Ammon's horn (tissue), 1 donor: ENCODE measurements at regions not wholly inside any gene's neighbourhood (a gene's known extent, or its start where the extent isn't known, plus 50 kb on each side); places are given as distances from the start of the nearest gene placed in this dataset.
"Not testable (repeated sequence)": the region's sequence is repeated elsewhere in the genome, so short reads cannot be mapped to it uniquely, and the experiment has no call there.

Experiments
- DNase-seq: peaks from one replicate; pipeline ENCODE4 v3.0.0-alpha.2; 2016; ENCODE audit warnings: low spot score

DNA sequence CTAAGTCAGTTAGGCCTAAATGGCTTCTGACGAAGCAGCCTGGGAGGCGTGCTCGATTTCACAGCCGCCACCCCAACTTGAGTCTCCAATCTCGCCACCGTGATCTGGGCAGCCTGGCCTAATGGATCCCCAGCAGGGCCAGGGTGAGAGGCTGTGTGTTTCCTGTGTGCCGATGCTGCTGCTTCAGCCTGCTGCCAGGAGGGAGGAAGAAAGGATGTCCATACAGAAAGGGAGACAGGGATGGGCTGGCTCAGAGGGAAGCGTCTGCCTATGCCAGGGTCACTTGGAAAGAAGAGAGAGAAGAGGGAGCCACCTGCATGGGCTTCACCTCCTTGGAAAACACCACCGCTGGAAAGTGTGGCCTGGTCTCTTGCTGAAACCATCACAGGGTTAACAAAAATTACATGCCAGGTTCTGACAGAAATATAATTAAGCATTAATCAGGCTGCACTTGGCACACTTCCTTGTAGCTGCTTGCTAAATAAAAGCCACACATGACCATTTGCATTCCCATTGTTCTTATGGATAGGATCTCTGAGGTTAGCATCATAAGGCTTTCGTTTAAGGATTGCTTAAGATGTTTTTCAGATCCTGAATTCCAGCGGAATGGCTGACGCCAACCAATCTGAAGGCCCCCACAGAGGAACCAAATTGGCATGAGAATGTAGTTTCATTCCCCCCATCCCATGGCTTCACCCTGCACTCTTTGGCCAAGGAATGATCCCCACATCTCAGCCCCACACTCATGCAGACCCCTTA lies 108.8 kb upstream of the SLC1A4 start:
- no peak for DNase-seq

DNA sequence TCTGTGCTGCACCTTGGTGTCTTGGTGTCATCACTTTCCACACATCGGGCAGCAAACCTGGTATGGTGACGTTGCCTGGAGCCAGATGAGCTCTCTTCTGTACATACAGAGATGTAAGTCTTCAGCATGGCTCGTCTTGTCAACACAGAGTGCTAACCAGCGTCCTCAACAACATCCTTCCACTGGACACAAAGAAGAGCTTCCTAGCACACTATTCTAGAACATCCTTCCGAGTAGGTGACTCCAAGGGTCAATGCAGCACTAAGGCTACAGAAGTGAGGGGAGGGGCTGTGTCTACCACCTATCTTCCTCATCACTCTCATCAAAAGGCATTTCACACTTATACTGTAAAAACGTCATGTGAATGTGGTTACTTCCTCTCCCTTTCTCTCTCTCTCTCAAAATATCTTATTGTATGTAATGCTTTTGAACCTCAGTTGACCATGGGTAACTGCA lies 108.1 kb upstream of the SLC1A4 start:
- DNase-seq, result no peak

DNA sequence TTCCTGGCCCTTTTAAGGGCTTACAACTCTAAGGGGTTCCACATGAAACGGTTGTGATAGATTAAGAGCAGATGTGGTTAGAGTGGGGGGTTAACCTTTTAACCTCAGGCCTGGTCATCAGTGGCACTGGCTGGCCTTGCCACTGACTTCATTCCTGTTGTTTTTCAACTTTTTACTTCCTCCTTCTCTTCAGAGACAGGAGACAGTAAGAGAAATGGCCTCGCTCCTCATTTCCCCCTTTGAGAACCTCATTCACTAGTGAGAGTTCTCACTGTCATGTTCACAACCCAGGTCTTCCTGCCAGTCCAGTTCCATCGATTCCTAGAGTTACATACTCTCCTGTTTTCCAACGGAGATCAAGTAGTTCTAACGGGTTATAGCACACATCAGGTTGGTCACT lies 101.6 kb upstream of the SLC1A4 start:
- DNase-seq, result no peak

DNA sequence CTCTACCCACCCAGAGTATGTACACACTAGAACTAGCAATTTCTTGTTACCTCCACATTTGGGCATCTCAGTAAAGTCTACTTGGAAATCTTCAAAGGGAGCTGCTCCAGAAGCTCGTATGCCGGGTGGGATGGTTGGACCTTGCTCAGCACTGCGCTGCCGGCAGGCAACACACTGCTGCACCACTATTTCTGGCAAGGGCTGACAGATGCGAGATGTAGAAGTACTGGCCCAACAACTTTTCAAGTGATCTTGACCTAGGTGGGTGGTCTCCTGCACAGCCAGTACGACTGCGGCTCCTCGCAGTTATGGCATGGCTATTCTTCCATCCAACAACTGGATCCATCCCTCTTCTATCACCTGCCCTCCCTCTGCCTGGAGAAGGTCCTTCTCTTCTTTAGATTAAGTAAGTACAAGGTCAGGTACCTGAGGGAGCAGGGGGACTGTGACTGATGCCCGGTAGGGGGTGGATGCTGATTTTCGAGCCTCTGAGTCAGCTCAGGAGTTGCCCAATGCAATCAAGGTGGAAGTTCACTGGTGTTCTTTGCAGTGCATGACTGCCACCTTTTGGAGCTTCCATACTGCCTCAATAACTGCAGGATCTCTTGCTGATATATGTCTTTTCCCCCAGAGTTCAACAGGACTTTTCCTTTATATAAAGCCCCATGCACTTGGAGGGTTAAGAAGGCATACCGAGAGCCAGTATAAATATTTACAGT lies 100.4 kb upstream of the SLC1A4 start:
- DNase-seq, result no peak

DNA sequence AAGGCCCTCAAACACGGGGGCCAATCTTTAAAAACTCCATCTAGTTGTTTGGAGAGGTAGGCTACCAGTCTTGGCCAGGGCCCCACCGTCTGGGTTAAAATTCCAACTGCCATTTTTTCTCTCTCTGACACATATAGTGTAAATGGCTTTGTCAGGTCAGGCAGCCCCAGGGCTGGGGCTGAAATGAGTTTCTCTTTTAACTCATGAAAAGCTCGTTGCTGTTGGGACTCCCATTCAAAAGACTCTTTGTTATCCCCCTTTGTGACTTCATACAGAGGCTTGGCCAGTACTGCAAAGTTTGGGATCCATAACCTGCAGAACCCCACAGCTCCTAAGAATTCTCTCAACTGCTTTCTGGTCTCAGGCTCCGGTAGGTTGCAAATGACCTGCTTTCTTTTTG lies 99.4 kb upstream of the SLC1A4 start:
- no peak for DNase-seq

DNA sequence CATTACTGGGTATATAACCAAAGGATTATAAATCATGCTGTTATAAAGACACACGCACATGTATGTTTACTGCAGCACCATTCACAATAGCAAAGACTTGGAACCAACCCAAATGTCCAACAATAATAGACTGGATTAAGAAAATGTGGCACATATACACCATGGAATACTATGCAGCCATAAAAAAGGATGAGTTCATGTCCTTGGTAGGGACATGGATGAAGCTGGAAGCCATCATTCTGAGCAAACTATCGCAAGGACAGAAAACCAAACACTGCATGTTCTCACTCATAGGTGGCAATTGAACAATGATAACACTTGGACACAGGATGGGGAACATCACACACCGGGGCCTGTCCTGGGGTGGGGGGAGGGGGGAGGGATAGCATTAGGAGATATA lies 92.6 kb upstream of the SLC1A4 start:
- not testable (repeated sequence) for DNase-seq

DNA sequence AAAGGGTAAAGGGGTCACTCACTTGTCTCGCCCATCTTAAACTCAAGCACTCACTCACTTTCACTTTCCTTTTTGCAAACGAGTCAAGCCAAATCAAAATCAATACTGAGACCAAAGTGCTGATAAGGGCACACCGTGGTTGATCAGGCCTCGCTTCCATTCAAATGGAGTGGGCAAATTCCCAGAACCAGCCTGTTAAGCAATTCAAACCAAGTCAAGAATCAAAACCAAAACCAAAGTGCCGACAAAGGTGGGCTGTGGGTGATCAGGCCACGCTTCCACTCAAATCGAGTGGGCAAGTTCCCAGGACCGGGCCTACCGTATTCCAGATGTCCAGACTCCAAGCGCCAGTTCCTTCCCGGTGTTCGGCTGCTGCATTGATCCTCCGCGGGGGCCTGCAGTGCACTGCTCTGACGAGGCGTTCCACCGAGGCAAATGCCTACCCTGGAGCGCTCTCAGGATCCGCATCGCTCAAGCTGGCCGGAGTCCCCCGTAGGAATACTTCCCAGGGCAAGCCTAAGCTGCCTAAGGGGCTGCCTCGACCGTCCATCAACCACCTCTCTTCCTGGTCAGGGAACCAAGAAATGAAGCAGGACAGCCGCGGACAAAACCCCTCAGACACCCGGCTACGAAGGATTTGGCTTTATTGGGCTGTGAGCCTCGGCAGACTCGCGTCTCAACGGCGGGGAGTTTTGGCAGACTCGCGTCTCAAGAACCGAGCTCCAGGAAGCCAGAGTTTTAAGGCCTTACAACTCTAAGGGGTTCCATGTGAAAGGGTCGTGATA lies 89.9 kb upstream of the SLC1A4 start:
- no peak for DNase-seq

DNA sequence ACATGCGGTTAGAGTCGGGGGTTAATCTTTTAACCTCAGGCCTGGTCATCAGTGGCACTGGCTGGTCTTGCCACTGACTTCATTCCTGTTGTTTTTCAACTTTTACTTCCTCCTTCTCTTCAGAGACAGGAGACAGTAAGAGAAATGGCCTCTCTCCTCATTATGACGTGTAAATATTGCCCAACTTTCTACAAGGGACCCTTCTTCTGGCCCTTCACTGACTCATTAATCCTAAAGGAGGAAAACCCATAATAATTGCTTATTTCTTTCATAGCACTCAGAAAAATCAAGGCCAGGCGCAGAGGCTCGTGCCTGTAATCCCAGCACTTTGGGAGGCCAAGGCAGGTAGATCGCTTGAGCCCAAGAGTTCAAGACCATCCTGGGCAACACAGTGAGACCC lies 89.3 kb upstream of the SLC1A4 start:
- not testable (repeated sequence) for DNase-seq

DNA sequence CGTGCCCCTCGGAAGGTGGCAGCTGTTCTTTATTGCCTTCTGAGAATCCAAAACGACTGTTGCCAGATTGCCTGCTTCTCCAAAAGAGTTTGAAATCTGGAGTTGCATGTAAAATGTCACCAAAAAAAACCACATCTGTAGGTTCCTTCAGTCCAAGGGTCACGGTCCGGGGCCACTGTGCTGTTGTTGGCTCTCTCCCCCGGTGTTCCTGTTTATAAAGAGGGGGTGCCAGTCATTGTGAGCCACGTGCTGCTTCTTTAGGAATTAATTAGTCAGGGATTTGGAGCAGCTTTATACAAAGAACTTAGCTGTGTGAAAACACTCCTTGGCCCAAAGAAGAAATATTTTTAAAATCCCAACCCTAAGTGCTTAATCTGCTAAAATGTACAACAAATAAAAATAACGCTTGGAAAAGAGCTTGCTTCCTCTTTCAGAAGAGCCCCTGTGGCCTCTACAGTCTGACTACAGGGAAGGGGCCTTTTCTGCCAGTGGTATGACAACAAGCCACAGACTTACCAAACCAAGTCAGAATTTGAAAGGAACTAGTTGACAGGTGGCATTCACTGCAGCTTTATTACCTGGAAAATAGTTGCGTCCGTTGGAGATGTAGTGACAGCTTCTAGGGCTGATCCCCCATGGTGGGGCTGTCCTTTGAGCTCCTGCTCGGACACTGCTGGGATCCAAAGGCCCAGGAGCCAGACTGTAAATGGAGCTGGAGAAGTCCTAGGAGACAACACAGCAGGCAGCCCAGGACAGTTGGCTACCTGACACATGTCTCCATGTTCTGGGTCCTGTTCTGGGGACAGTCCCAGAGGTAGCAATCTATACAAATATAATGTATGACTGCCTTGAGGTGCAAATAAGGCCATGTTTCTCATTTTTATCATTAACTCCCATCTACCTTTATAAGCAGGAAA lies 84.5 kb upstream of the SLC1A4 start:
- peak; percentile 35 for DNase-seq

DNA sequence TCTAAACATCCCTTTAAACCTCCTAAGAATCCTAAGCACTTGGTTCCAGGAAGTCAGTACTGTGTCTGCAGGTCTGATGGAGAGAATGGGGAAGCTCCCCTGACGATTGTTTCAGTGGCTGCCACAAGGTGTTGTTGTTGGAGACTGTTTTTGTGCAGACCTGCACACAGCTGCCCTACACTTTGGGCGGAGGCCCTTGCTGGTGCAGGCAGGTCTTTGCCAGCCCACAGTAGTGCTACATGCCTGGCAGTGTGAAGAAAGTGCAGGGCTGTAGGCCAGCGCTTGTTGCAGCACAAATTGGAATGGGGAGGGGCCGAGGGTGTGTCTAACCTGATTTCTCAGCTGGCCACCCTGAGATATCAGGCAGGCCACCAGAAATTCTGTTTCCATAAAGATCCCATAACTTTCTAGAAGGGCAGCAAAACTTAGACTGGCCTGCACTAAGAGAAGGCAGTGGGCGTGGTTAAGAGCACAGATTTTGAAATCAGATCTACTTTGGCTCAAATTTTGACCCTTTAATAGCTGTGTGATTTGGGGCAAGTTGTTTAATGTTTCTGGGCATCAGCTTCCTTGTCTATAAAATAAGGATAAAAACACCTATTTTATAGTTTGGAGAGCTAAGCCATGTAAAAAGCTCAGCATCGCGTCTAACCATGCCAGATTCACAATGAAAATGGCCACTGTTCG lies 83.7 kb upstream of the SLC1A4 start:
- no peak for DNase-seq

DNA sequence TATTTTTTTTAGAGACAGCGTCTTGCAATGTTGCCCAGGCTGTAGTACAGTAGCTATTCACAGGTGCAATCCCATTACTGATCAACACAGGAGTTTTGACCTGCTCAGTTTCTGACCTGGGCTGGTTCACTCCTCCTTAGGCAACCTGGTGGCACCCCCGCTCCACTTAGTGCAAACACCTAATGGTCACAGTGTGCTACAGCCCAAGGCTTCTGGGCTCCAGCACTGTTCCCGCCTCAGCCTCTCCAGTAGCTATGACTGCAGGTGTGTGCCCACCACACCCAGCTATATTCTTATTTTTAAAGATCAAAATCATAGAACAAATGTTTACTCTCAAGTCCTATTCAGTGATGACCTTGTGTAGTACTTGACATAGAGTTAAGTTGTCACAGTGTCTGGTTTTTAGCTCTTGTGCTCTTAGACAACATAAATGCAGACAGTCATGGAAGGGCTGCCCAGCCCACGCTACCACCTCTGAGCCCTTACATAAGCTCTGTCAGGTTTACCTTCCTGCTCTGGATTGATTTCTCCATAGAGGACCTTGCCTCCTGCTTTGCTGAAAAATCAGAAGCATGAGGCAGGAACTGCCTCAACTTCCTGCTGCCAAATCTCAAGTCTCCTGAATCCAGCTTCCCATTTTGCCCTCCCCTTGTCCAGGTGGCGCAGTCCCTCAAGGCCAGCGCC lies 82.2 kb upstream of the SLC1A4 start:
- DNase-seq, result no peak

DNA sequence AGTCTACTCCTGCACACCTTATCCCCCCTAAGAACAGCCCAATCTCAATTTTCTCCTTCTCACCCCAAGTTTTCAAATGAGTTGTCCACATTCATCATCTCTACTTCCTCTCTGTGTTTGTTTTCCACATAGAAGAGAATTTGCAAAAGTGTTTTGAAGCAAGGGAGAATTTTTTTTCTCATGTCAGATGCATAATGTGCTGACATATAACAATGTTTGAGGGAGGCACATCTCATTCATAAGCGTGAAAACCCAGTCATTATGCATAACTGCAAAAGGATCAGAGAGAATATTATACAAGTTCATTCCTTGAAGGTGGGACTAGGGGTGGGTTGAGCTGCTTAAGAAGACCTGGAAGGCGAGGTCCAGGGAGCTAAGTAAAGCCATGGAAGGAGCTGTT lies 80.8 kb upstream of the SLC1A4 start:
- DNase-seq, result no peak

DNA sequence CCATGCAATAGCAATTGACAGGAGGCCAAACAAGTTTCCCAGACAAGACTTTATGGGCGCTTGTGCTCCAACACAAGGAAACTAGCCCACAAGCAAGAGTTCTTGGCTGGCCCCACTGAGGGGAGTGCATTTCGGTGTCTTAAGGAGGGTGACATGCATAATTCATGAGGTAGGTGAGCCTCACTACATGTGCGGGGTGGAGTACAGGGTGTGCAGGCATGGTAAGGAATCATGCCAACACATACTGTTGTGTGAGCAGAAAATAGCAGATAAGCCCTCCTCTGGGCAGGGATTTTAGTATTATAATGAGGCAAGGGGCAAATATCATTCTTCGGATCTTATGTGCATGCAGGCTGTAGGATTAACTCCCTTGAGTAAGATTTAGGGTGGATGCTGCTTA lies 78.7 kb upstream of the SLC1A4 start:
- no peak for DNase-seq

DNA sequence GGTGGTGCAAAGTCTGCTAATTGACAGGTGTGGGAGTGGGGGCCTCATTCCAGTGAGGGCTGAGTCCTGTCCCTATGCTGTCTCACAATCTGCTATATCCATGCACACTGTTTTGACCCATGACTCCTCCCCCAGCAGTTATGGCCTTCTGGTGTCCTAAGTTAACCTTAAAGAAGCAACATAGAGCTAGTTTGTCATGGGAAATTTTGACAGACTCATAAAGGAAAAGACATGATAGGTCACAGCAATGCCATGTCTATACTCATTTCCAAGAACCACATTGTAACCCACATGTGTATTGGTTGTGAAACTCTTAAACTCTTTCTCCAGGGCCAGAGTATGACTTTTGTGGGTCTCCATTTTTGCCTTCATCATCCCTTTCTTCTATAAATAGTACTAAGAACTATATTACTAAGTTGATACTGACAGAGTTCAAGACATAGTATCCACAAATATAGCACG lies 78.2 kb upstream of the SLC1A4 start:
- DNase-seq, result no peak

DNA sequence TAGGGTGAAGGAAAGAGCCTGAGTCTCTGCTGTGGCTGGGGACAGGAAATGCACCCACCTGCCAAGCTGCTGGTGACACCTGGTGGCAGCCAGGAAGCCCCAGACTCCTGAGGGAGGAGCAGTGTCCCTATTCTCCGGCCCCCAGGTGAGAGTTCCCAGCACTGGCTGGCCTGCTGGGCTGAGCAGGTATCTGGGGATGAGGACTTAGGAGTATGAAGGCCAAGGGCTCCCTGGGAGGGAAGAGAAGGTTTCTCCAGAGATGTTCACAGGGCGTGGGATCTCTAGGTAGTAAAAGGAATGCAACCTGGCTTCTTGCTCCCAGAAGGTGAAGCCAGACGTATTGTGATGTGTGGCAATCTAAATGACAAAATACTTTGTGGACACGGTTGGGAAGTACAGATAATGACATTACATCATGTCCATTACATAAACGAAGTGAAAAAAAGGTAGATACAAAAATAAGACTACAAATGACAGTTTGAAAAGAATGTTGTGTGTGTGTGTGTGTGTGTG lies 75.8 kb upstream of the SLC1A4 start:
- no peak for DNase-seq

DNA sequence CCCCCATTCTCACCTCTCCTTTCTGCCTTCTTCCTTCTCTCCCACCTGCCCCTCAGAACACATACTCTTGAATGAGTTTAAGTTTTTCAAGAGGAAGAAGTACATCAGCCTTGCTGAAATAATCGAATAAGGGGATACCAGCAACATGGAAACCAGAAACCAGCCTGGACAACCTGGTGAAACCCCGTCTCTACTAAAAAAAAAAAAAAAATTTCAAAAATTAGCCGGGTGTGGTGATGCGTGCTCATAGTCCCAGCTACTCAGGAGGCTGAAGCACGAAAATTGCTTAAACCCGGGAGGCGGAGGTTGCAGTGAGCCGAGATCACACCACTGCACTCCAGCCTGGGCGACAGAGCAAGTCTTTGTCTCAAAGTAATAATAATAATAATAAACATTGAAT lies 75.0 kb upstream of the SLC1A4 start:
- no peak for DNase-seq

DNA sequence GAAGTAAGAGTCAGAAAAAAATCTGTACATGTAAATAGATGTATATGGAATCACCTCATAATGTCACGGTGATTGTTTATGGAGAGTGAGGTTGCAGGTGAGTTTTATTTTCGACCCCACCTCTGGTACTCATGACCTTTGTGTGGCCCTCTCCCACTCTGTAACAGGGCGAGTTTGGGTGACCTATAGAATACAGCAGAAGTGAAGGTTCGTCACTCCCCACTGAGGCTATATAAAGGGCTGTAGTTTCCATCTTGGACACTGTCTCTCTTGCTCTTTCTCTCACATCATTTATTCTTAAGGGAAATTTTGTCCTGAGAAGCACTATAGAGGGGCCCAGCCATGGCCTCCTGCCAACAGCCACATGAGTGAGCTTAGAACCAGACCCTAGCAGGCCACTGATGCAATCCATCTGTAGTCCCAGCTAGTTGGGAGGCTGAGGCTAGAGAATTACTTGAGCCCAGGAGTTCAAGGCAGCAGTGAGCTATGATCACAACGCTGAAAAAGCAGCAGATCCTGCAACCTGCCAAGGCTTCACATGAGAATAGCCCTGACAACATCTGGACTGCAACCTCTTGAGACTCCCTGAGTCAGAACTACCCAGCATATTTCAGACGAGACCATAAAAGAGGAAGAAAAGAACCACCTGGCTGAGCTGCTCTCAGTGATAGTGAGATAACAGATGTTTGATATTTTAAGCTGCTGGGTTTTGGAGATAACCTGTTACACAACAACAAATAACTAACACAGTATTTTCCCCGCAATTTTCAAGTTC lies 74.3 kb upstream of the SLC1A4 start:
- DNase-seq, result no peak

DNA sequence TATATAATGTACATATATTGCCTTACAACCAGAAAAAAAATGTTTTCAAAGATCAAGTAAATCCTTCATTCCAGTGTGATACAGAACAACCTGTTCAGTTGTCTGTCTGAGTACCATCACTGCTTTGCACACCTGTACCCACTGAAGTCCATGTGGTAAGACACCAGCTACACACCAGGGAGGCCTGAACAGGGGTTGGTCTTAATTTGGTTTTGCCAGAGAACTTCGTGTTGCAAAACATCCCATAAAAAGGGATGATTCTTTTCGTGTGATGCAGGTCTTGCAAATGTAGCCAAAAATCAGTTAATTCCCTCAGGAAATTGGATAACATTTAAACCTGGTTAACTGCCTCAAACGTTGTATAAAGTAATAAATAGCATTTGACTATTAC lies 73.7 kb upstream of the SLC1A4 start:
- DNase-seq, result no peak

DNA sequence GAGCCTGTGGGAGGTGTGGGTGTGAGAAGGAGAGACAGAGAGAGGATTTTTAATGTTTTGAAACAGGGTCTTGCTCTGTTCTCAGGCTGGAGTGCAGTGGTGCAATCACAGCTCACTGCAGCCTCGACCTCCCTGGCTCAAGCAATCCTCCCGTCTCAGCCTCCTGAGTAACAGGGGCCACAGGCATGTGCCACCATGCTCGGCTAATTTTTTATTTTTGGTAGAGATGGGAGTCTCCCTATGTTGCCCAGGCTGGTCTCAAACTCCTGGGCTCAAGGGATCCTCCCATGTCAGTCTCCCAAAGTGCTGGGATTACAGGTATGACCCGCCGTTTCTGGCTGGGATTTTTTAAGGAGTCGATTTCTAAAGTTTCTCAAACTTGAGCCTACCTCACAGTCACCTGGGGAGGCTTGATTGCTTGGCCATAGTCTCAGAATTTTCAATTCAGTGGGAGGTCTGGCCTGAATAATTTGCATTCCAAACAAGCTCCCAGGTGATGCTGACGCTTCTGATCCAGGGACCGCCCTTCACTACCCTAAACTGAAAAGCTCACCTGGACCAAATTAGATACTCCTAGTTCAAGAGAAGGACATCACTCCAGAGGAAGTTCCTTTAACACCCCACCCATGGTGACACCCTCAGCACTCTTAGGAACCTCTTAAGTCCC lies 70.8 kb upstream of the SLC1A4 start:
- DNase-seq, result no peak
